Heart left ventricle (tissue), 16 donors: ENCODE measurements at regions not wholly inside any gene's neighbourhood (a gene's known extent, or its start where the extent isn't known, plus 50 kb on each side); places are given as distances from the start of the nearest gene placed in this dataset.

Experiments used
- ATAC-seq, 4 donors: fragments of 200-7000 bp; cut with Tn5 transposase; one replicate each; pipeline ENCODE4 v1.9.1; 2020 to 2022; ENCODE audit warnings: moderate library complexity in 4 of 4, mild to moderate bottlenecking in 3 of 4, moderate number of reproducible peaks in 1 of 4
- DNase-seq, 5 donors: peaks; one replicate each; pipeline ENCODE4 v3.0.0-alpha.2; 2020
- H3K27ac ChIP-seq, 12 donors: fragments of 200-600 bp; sonication (generic) in 4 of 12; one replicate each; pipeline versions ENCODE4 v1.5.0 to v1.8.0; 2016 to 2022; ENCODE audit warnings: mild to moderate bottlenecking in 2 of 12
- H3K27me3 ChIP-seq, 9 donors: fragments of 200-600 bp; sonication (generic) in 2 of 9; one replicate each; pipeline versions ENCODE4 v1.5.1 to v1.8.0; 2016 to 2022; ENCODE audit warnings: mild to moderate bottlenecking in 3 of 9
- H3K36me3 ChIP-seq, 9 donors: fragments of 200-600 bp; sonication (generic) in 2 of 9; one replicate each; pipeline versions ENCODE4 v1.5.0 to v1.8.0; 2018 to 2022; ENCODE audit warnings: mild to moderate bottlenecking in 2 of 9
- H3K4me1 ChIP-seq, 12 donors: fragments of 200-600 bp; sonication (generic) in 4 of 12; one replicate each; pipeline versions ENCODE4 v1.5.0 to v1.8.0; 2016 to 2022; ENCODE audit warnings: mild to moderate bottlenecking in 3 of 12
- H3K4me3 ChIP-seq, 12 donors: fragments of 200-600 bp; sonication (generic) in 4 of 12; one replicate each; pipeline versions ENCODE4 v1.5.0 to v1.8.0; 2017 to 2022; ENCODE audit warnings: mild to moderate bottlenecking in 9 of 12, moderate library complexity in 4 of 12
- H3K9me3 ChIP-seq, 12 donors: fragments of 200-600 bp; sonication (generic) in 4 of 12; one replicate each; pipeline versions ENCODE4 v1.5.0 to v1.8.0; 2016 to 2022; ENCODE audit warnings: mild to moderate bottlenecking in 1 of 12
- CTCF ChIP-seq, 12 donors: fragments of 200-600 bp; sonication (generic) in 4 of 12; IDR thresholded peaks; one replicate each; pipeline versions ENCODE4 v1.5.0 to v1.8.0; 2018 to 2022; ENCODE audit warnings: antibody characterized with exemption in 12 of 12, mild to moderate bottlenecking in 5 of 12
- POLR2A ChIP-seq, 2 donors: fragments of 450-650 bp; IDR thresholded peaks; one replicate each; pipeline ENCODE4 v1.6.1; 2017; ENCODE audit warnings: antibody characterized with exemption in 2 of 2, mild to moderate bottlenecking in 2 of 2, moderate library complexity in 2 of 2
- WGBS, 4 donors: extraction: QIAGEN DNeasy Blood & Tissue Kit in 2 of 4; methylation state at CpG; one replicate each; pipeline versions ENCODE4 v1.1.5 to v1.1.7; 2013 to 2018; 5-methylcytosine and 5-hydroxymethylcytosine counted together
- intact Hi-C, 10 donors: fragments of 100-400 bp; cut with DNase I; formaldehyde crosslinking; loops; one replicate each; pipeline versions ENCODE4 v1.11.1 to v1.14.2; 2022
- donor health status: ischemic (EF 13 %, LVEDD 7.1; RV severe dilation, severe dysfunction).
- donor health status: healthy with polysubstance abuse.
- donor health status: DM: no; HTN: yes; CAD: no.
- donor health status: DM: no; HTN: no; CAD: no.
- donor health status: ischemic (EF 25% LVEDD 6.9; RV normal size, moderate dysfunction).
- donor health status: ischemic (EF 25% LVEDD 5.7; RV mildly dilated, moderate dysfunction).
- donor health status: healthy.
- donor health status: DM: yes; HTN: yes; CAD: no.
- donor health status: ischemic (EF 35%, LVEDD 5.7; RV mildly dilated, moderate dysfunction).
- donor health status: nonischemic (EF 11% LVEDD 7.7; RV severe dilation, severe dysfunction).
- donor health status: DM: yes; HTN: yes; CAD: no.
- donor health status: PGD.
- donor health status: ischemic (EF 29% LVEDD 5.4; RV normal size, mild dysfunction).
- donor health status: nonischemic (EF 23%, LVEDD 6.1; RV moderate dilation, normal function).

- Histone ChIP-seq H3K36me3 (no peaks in the 10 kb centered on the region), H3K27me3 (no peaks in the 10 kb centered on the region), H3K27ac (no peak overlapping the region), H3K9me3 (no peaks in the 10 kb centered on the region), H3K4me3 (no peak overlapping the region), H3K4me1 (peaks cover 0 to 14% (median 0%) of the 10 kb centered on the region in 12 donors)
- 53 to 74% (median 68%) methylated on average over 2 of the region's 2 CpGs for WGBS, 4 donors
- no peak for DNase-seq
- intact Hi-C loops: no loop called here
- no peak for TF ChIP-seq POLR2A (IDR thresholded peaks at IDR 0.05)
- TF ChIP-seq CTCF (IDR thresholded peaks at IDR 0.05): no peak
- no peak for ATAC-seq
Measured at GRCh38 chr6:112488238-112488637, 141.1 kb downstream of the RFPL4B start.

- ATAC-seq (no peak), DNase-seq (peak in 4 of 5 donors; percentile 20 to 55 (median 42))
- WGBS, 4 donors: 24 to 40% (median 33%) methylated on average over 5 of the region's 5 CpGs
Measured at GRCh38 chr6:112501705-112502104, 154.6 kb downstream of the RFPL4B start.

GRCh38 chr6:112502351-112503090 is 155.4 kb downstream of the RFPL4B start:
- Histone ChIP-seq H3K27me3 (no peaks in the 10 kb centered on the region), H3K4me3 (no peak overlapping the region), H3K36me3 (no peaks in the 10 kb centered on the region), H3K4me1 (peaks cover 0 to 3% (median 0%) of the 10 kb centered on the region in 12 donors), H3K27ac (no peak overlapping the region), H3K9me3 (no peaks in the 10 kb centered on the region)
- ATAC-seq (no peak), DNase-seq (no peak)
- intact Hi-C loops: no loop called here
- TF ChIP-seq CTCF (IDR thresholded peaks at IDR 0.05) (peak in 7 of 12 donors; percentile 11 to 43 (median 40)), POLR2A (IDR thresholded peaks at IDR 0.05) (no peak)
- WGBS, 4 donors: 73 to 80% (median 75%) methylated on average over 7 of the region's 7 CpGs

More at GRCh38 chr6:112501705-112502104, 154.6 kb downstream of the RFPL4B start:
- Histone ChIP-seq H3K4me3 (no peak overlapping the region), H3K4me1 (peaks cover 0 to 3% (median 0%) of the 10 kb centered on the region in 12 donors), H3K9me3 (no peaks in the 10 kb centered on the region), H3K27me3 (no peaks in the 10 kb centered on the region), H3K27ac (no peak overlapping the region), H3K36me3 (no peaks in the 10 kb centered on the region)
- TF ChIP-seq CTCF (IDR thresholded peaks at IDR 0.05) (no peak), POLR2A (IDR thresholded peaks at IDR 0.05) (no peak)
- intact Hi-C loops: no loop called here

- H3K36me3 ChIP-seq: no peaks in the 10 kb centered on the region
- ATAC-seq (no peak), DNase-seq (no peak)
- WGBS, 4 donors: 73 to 78% (median 77%) methylated on average over 6 of the region's 6 CpGs
- no peak overlapping the region for H3K27ac ChIP-seq
- no peaks in the 10 kb centered on the region for H3K9me3 ChIP-seq
- intact Hi-C loops: no loop called here
- peaks cover 0 to 3% (median 0%) of the 10 kb centered on the region in 12 donors for H3K4me1 ChIP-seq
- no peaks in the 10 kb centered on the region for H3K27me3 ChIP-seq
- no peak for TF ChIP-seq POLR2A (IDR thresholded peaks at IDR 0.05)
- TF ChIP-seq CTCF (IDR thresholded peaks at IDR 0.05): no peak
- no peak overlapping the region for H3K4me3 ChIP-seq
Measured at GRCh38 chr6:112503091-112503596, 156.0 kb downstream of the RFPL4B start.
